K562 (cell line): ENCODE measurements at regions not wholly inside any gene's neighbourhood (a gene's known extent, or its start where the extent isn't known, plus 50 kb on each side); places are given as distances from the start of the nearest gene placed in this dataset.

Source experiments
- ATAC-seq: fragments of 200-7000 bp; cut with Tn5 transposase; 3 replicates; pipeline ENCODE4 v1.9.1; 2020; ENCODE audit warnings: moderate library complexity
- BruUV-seq: library from RNA; stranded (reverse); fragments of 400-500 nt; replicated peaks from 2 replicates; lab custom pipeline; 2021; lab: Mats Ljungman, UMichigan
- CTCF ChIA-PET: fragments of 300-600 bp; formaldehyde crosslinking; extraction: SDS; loops from one replicate; lab custom pipeline; 2021; ENCODE audit warnings: low intra/inter-chr PET ratio; lab: Yijun Ruan, JAX
- POLR2A ChIA-PET: fragments of 300-600, 350-650 bp; sonication (Branson Sonifier 250); formaldehyde crosslinking; extraction: SDS; loops from one replicate; lab custom pipeline; 2021; ENCODE audit warnings: antibody characterized with exemption, inconsistent platforms; lab: Yijun Ruan, JAX
- DNase-seq, 4 experiments: peaks; one replicate each; pipeline versions ENCODE4 v3.0.0 to v3.0.0-alpha.2; 2011 to 2018; ENCODE audit warnings: low spot score in 3 of 4, mixed read lengths in 3 of 4; ENCODE audit errors: extremely low read depth in 1 of 4
- FAIRE-seq: peaks from 2 replicates; lab custom pipeline; 2011; peaks lifted over from hg19 to GRCh38; lab: Jason Lieb, UNC
- H2AFZ ChIP-seq: 2 replicates; pipeline ENCODE4 v1.6.0; 2011; ENCODE audit warnings: low read depth, low read length, control low read depth, inconsistent platforms
- H3K27ac ChIP-seq: fragments of 200-600 bp; 3 replicates; pipeline ENCODE4 v1.8.0; 2011; ENCODE audit warnings: low read depth, mild to moderate bottlenecking, control low read depth, inconsistent platforms, low read length, moderate library complexity, mixed read lengths; ENCODE audit errors: extremely low read depth
- H3K27me3 ChIP-seq, 2 experiments: fragments of 300-600 bp in 1 of 2; 2 replicates in 1 of 2; 3 replicates in 1 of 2; pipeline versions ENCODE4 v1.6.0 to v1.8.0; 2011; ENCODE audit warnings: inconsistent platforms in 2 of 2, low read length in 2 of 2, mild to moderate bottlenecking in 1 of 2, mixed read lengths in 1 of 2, moderate library complexity in 1 of 2; ENCODE audit not compliant: control insufficient read depth in 2 of 2, insufficient read depth in 2 of 2
- H3K36me3 ChIP-seq: fragments of 300-600 bp; 3 replicates; pipeline ENCODE4 v1.8.0; 2011; ENCODE audit warnings: mild to moderate bottlenecking, low read length, inconsistent platforms; ENCODE audit not compliant: control insufficient read depth, insufficient read depth
- H3K4me1 ChIP-seq, 2 experiments: fragments of 200-600 bp in 1 of 2; replicated peaks in 1 of 2; 2 replicates in 1 of 2; 3 replicates in 1 of 2; pipeline versions ENCODE4 v1.5.1 to v1.8.0; 2011; ENCODE audit warnings: inconsistent platforms in 2 of 2, low read length in 2 of 2, mild to moderate bottlenecking in 1 of 2, mixed read lengths in 1 of 2, moderate library complexity in 1 of 2; ENCODE audit not compliant: control insufficient read depth in 2 of 2, insufficient read depth in 2 of 2
- H3K4me2 ChIP-seq: 2 replicates; pipeline ENCODE4 v1.6.1; 2011; ENCODE audit warnings: low read length, control low read depth, inconsistent platforms, mixed read lengths; ENCODE audit not compliant: insufficient read depth
- H3K4me3 ChIP-seq: fragments of 200-600 bp; sonication (generic), shearing (Covaris generic); 2 replicates; pipeline ENCODE4 v1.5.1; 2016; ENCODE audit warnings: control low read depth, inconsistent platforms
- H3K79me2 ChIP-seq: fragments of 200-600 bp; 3 replicates; pipeline ENCODE4 v1.8.0; 2011; ENCODE audit warnings: low read length, inconsistent platforms; ENCODE audit not compliant: control insufficient read depth, insufficient read depth
- H3K9ac ChIP-seq, 2 experiments: 2 replicates each; pipeline versions ENCODE4 v1.6.0 to v1.6.1; 2011; ENCODE audit warnings: low read depth in 2 of 2, low read length in 2 of 2, control low read depth in 1 of 2, inconsistent platforms in 1 of 2, mild to moderate bottlenecking in 1 of 2, mixed read lengths in 1 of 2; ENCODE audit not compliant: insufficient read depth in 1 of 2
- H3K9me1 ChIP-seq: one replicate; pipeline ENCODE4 v1.6.0; 2011; ENCODE audit warnings: inconsistent platforms, mild to moderate bottlenecking, low read length, moderate library complexity; ENCODE audit not compliant: control insufficient read depth, insufficient read depth
- H3K9me3 ChIP-seq: replicated peaks from 2 replicates; pipeline ENCODE4 v1.5.1; 2011; ENCODE audit warnings: low read depth, low read length, inconsistent platforms; ENCODE audit not compliant: control insufficient read depth, insufficient read depth
- H4K20me1 ChIP-seq: replicated peaks from 2 replicates; pipeline ENCODE4 v1.6.1; 2011; ENCODE audit warnings: low read length, inconsistent platforms, mixed read lengths; ENCODE audit not compliant: control insufficient read depth, insufficient read depth
- ARNT ChIP-seq, 2 experiments: fragments of 450-650 bp; IDR thresholded peaks; 2 replicates each; pipeline ENCODE4 v1.6.1; 2016; ENCODE audit warnings: mild to moderate bottlenecking in 1 of 2
- FOXM1 ChIP-seq, 2 experiments: fragments of 450-650 bp in 1 of 2; sonication (generic) in 1 of 2; formaldehyde crosslinking in 1 of 2; IDR thresholded peaks; 2 replicates each; pipeline versions ENCODE4 v1.6.1 to v1.9.0; 2017 to 2022; ENCODE audit warnings: low read depth in 2 of 2, mild to moderate bottlenecking in 2 of 2, missing genetic modification reagents in 1 of 2, moderate library complexity in 1 of 2
- HBP1 ChIP-seq: fragments of 450-650 bp; formaldehyde crosslinking; IDR thresholded peaks from 2 replicates; pipeline ENCODE4 v1.4.0; 2022; ENCODE audit warnings: missing genetic modification characterization
- MAFF ChIP-seq: IDR thresholded peaks from 2 replicates; pipeline ENCODE4 v1.6.1; 2012; ENCODE audit warnings: low read length, improper control_type of control experiment
- MTF1 ChIP-seq: fragments of 250-450 bp; sonication (Bioruptor Pico); IDR thresholded peaks from 2 replicates; pipeline ENCODE4 v1.9.0; 2021; ENCODE audit warnings: moderate library complexity, mild to moderate bottlenecking, inconsistent platforms, borderline replicate concordance
- NR4A1 ChIP-seq, 2 experiments: fragments of 250-450 bp in 1 of 2; fragments of 450-650 bp in 1 of 2; sonication (Bioruptor Pico) in 1 of 2; IDR thresholded peaks; 2 replicates each; pipeline versions ENCODE4 v1.4.0 to v1.6.1; 2016 to 2020; ENCODE audit warnings: mild to moderate bottlenecking in 2 of 2, missing compliant biosample characterization in 1 of 2, missing genetic modification characterization in 1 of 2, moderate library complexity in 1 of 2
- SMC3 ChIP-seq: conservative IDR thresholded peaks from 2 replicates; pipeline ENCODE4 v1.6.1; 2011; ENCODE audit warnings: low read depth, low read length, improper control_type of control experiment; ENCODE audit not compliant: insufficient read depth
- TCFL5 ChIP-seq: fragments of 250-450 bp; sonication (Bioruptor Pico); conservative IDR thresholded peaks from 2 replicates; pipeline ENCODE4 v1.6.1; 2021; ENCODE audit warnings: mild to moderate bottlenecking, moderate library complexity, matching md5 sums
- TRIM24 ChIP-seq, 2 experiments: fragments of 450-650 bp; IDR thresholded peaks; 2 replicates each; pipeline ENCODE4 v1.6.1; 2016
- ZKSCAN3 ChIP-seq: fragments of 250-450 bp; sonication (Bioruptor Pico); IDR thresholded peaks from 2 replicates; pipeline ENCODE4 v1.4.0; 2020
- ZNF668 ChIP-seq: fragments of 250-450 bp; sonication (Bioruptor Pico); IDR thresholded peaks from 2 replicates; pipeline ENCODE4 v1.8.0; 2022; ENCODE audit warnings: mild to moderate bottlenecking, inconsistent platforms
- WGBS: fragments of 100-300 bp; shearing (Covaris generic); methylation state at CpG from one replicate; pipeline ENCODE4 v1.1.6; 2016; ENCODE audit warnings: low coverage, mixed read lengths; ENCODE audit not compliant: insufficient coverage; ENCODE audit errors: missing lambda C conversion rate; 5-methylcytosine and 5-hydroxymethylcytosine counted together
- in situ Hi-C: fragments of 300-500 bp; cut with MboI; formaldehyde crosslinking; loops from 4 replicates; pipeline ENCODE4 v1.15.0; 2018; ENCODE audit warnings: inconsistent platforms, mixed read lengths
- intact Hi-C: fragments of 100-400 bp; cut with micrococcal nuclease; formaldehyde crosslinking; loops from 2 replicates; pipeline ENCODE4 v1.14.2; 2022

GRCh38 chr1:2966449-2967328 is 54.6 kb upstream of the ACTRT2 start:
- intact Hi-C loops = no loop called here
- ATAC-seq (no peak), FAIRE-seq (no peak), DNase-seq (no peak)
- TF ChIP-seq ARNT (IDR thresholded peaks at IDR 0.05) (no peak), ZNF668 (CRISPR knock-in tag) (no peak)
- H2AFZ ChIP-seq = no peak overlapping the region
- H3K79me2 ChIP-seq = no peaks in the 10 kb centered on the region
- no TSS peak for BruUV-seq
- ChIA-PET CTCF (no interaction called here), POLR2A (interaction anchor here (0.5 kb wide), 1 partner anchor 339 kb away, joined by 4 read pairs; no protein-coding TSS in a partner anchor)
- H3K4me2 ChIP-seq = no peak overlapping the region
- no peaks in the 10 kb centered on the region for H3K9me1 ChIP-seq
- H3K27me3 ChIP-seq = peaks cover 0 to 13% of the 10 kb centered on the region in 2 experiments; a peak in 2 of 5 replicates
- no peaks in the 10 kb centered on the region for H3K36me3 ChIP-seq
- H3K9ac ChIP-seq = no peak overlapping the region
- H3K27ac ChIP-seq = no peak overlapping the region
- H3K9me3 ChIP-seq = no peaks in the 10 kb centered on the region
- peaks cover 0 to 4% of the 10 kb centered on the region in 2 experiments; a peak in 1 of 5 replicates for H3K4me1 ChIP-seq
- WGBS = 3% methylated on average over 25 of the region's 25 CpGs
- no peaks in the 10 kb centered on the region for H4K20me1 ChIP-seq
- in situ Hi-C loops = no loop called here
- no peak overlapping the region for H3K4me3 ChIP-seq

GRCh38 chr1:2967329-2967725 is 53.9 kb upstream of the ACTRT2 start:
- DNase-seq (no peak), ATAC-seq (no peak), FAIRE-seq (no peak)
- H3K9ac ChIP-seq = no peak overlapping the region
- H3K9me3 ChIP-seq = no peaks in the 10 kb centered on the region
- no peak overlapping the region for H3K27ac ChIP-seq
- H3K9me1 ChIP-seq = no peaks in the 10 kb centered on the region
- TF ChIP-seq MTF1 (CRISPR knock-in tag) (no peak), TRIM24 (IDR thresholded peaks at IDR 0.05) (no peak), TCFL5 (CRISPR knock-in tag) (no peak), MAFF (no peak), ZNF668 (CRISPR knock-in tag) (no peak), NR4A1 (CRISPR knock-in tag; IDR thresholded peaks at IDR 0.05) (no peak), NR4A1 (tag; IDR thresholded peaks at IDR 0.05) (no peak), FOXM1 (IDR thresholded peaks at IDR 0.05; ENCODE audit: low read depth) (no peak), FOXM1 (CRISPR knock-in tag; IDR thresholded peaks at IDR 0.05; ENCODE audit: low read depth) (no peak), HBP1 (CRISPR knock-in tag) (no peak), ZKSCAN3 (CRISPR knock-in tag) (no peak), SMC3 (no peak)
- no peak overlapping the region for H3K4me2 ChIP-seq
- under 1% methylated on average over 15 of the region's 15 CpGs for WGBS
- ChIA-PET CTCF (no interaction called here), POLR2A (interaction anchor here (0.6 kb wide), 1 partner anchor 17 kb away, joined by 3 read pairs; no protein-coding TSS in a partner anchor)
- H2AFZ ChIP-seq = no peak overlapping the region
- no peak overlapping the region for H3K4me3 ChIP-seq
- H3K79me2 ChIP-seq = no peaks in the 10 kb centered on the region
- no TSS peak for BruUV-seq
- H3K36me3 ChIP-seq = no peaks in the 10 kb centered on the region
- H3K27me3 ChIP-seq = peaks cover 0 to 13% of the 10 kb centered on the region in 2 experiments; a peak in 2 of 5 replicates
- in situ Hi-C loops = no loop called here
- intact Hi-C loops = no loop called here
- no peaks in the 10 kb centered on the region for H4K20me1 ChIP-seq
- peaks cover 0 to 4% of the 10 kb centered on the region in 2 experiments; a peak in 1 of 5 replicates for H3K4me1 ChIP-seq
